ENCODE measurements at regions not wholly inside any gene's neighbourhood (a gene's known extent, or its start where the extent isn't known, plus 50 kb on each side); places are given as distances from the start of the nearest gene placed in this dataset.

- Mint-ChIP-seq H3K9me3 (ENCODE audit: unreplicated experiment) (no peaks in the 10 kb centered on the region), H3K27ac (ENCODE audit: unreplicated experiment) (no peak overlapping the region), H3K4me3 (ENCODE audit: unreplicated experiment) (no peak overlapping the region), H3K36me3 (ENCODE audit: insufficient read depth, unreplicated experiment) (no peaks in the 10 kb centered on the region), H3K27me3 (ENCODE audit: insufficient read depth, unreplicated experiment) (no peaks in the 10 kb centered on the region), H3K4me1 (ENCODE audit: low read depth, unreplicated experiment) (no peaks in the 10 kb centered on the region)
- intact Hi-C loops (cut with micrococcal nuclease; ENCODE audit: unreplicated experiment): no loop called here
- no peak for DNase-seq
- no peaks in the 10 kb centered on the region for H3K4me1 ChIP-seq
- no peaks in the 10 kb centered on the region for H3K9me3 ChIP-seq
- H3K4me3 ChIP-seq (ENCODE audit: low read depth, low read length): no peak overlapping the region
- POLR2A ChIA-PET: no interaction called here
- CTCF ChIA-PET: no interaction called here
- no peaks in the 10 kb centered on the region for H3K27me3 ChIP-seq (replicated peaks; ENCODE audit: control insufficient read depth, insufficient read depth, low read length)
- BruUV-seq (replicated peaks): no TSS peak
- no peaks in the 10 kb centered on the region for H3K36me3 ChIP-seq (ENCODE audit: control insufficient read depth, insufficient read depth, low read length)
- no peak for TF ChIP-seq CTCF (IDR thresholded peaks at IDR 0.05; ENCODE audit: insufficient read depth in 1 of 2, low read depth in 1 of 2, low read length in 1 of 2, severe bottlenecking in 1 of 2, unreplicated experiment in 1 of 2)
Observed at GRCh38 chrX:43500996-43501694, 155.0 kb upstream of the MAOA start.

GRCh38 chrX:43504394-43504793, 151.7 kb upstream of the MAOA start:
- Mint-ChIP-seq H3K27ac (ENCODE audit: unreplicated experiment) (no peak overlapping the region), H3K4me1 (ENCODE audit: low read depth, unreplicated experiment) (no peaks in the 10 kb centered on the region)
- no TSS peak for BruUV-seq (replicated peaks)

GRCh38 chrX:43505769-43506168, 150.3 kb upstream of the MAOA start:
- intact Hi-C loops (cut with micrococcal nuclease; ENCODE audit: unreplicated experiment): no loop called here
- DNase-seq: no peak
- TF ChIP-seq CTCF (IDR thresholded peaks at IDR 0.05; ENCODE audit: insufficient read depth in 1 of 2, low read depth in 1 of 2, low read length in 1 of 2, severe bottlenecking in 1 of 2, unreplicated experiment in 1 of 2): no peak
- no peaks in the 10 kb centered on the region for H3K9me3 Mint-ChIP-seq (ENCODE audit: unreplicated experiment)
- no peaks in the 10 kb centered on the region for H3K4me1 Mint-ChIP-seq (ENCODE audit: low read depth, unreplicated experiment)
- H3K36me3 Mint-ChIP-seq (ENCODE audit: insufficient read depth, unreplicated experiment): no peaks in the 10 kb centered on the region
- CTCF ChIA-PET: no interaction called here
- H3K27me3 Mint-ChIP-seq (ENCODE audit: insufficient read depth, unreplicated experiment): no peaks in the 10 kb centered on the region
- no peaks in the 10 kb centered on the region for H3K36me3 ChIP-seq (ENCODE audit: control insufficient read depth, insufficient read depth, low read length)
- no TSS peak for BruUV-seq (replicated peaks)
- H3K4me3 Mint-ChIP-seq (ENCODE audit: unreplicated experiment): no peak overlapping the region
- no peaks in the 10 kb centered on the region for H3K9me3 ChIP-seq
- H3K4me1 ChIP-seq: no peaks in the 10 kb centered on the region
- H3K27me3 ChIP-seq (replicated peaks; ENCODE audit: control insufficient read depth, insufficient read depth, low read length): no peaks in the 10 kb centered on the region
- POLR2A ChIA-PET: no interaction called here
- no peak overlapping the region for H3K27ac Mint-ChIP-seq (ENCODE audit: unreplicated experiment)
- H3K4me3 ChIP-seq (ENCODE audit: low read depth, low read length): no peak overlapping the region

More at GRCh38 chrX:43504394-43504793, 151.7 kb upstream of the MAOA start:
- Histone ChIP-seq H3K4me1 (no peaks in the 10 kb centered on the region), H3K4me3 (ENCODE audit: low read depth, low read length) (no peak overlapping the region), H3K36me3 (ENCODE audit: control insufficient read depth, insufficient read depth, low read length) (no peaks in the 10 kb centered on the region), H3K9me3 (no peaks in the 10 kb centered on the region), H3K27me3 (replicated peaks; ENCODE audit: control insufficient read depth, insufficient read depth, low read length) (no peaks in the 10 kb centered on the region)
- Mint-ChIP-seq H3K27me3 (ENCODE audit: insufficient read depth, unreplicated experiment) (no peaks in the 10 kb centered on the region), H3K36me3 (ENCODE audit: insufficient read depth, unreplicated experiment) (no peaks in the 10 kb centered on the region), H3K4me3 (ENCODE audit: unreplicated experiment) (no peak overlapping the region), H3K9me3 (ENCODE audit: unreplicated experiment) (no peaks in the 10 kb centered on the region)
- ChIA-PET CTCF (no interaction called here), POLR2A (no interaction called here)
- no peak for TF ChIP-seq CTCF (IDR thresholded peaks at IDR 0.05; ENCODE audit: insufficient read depth in 1 of 2, low read depth in 1 of 2, low read length in 1 of 2, severe bottlenecking in 1 of 2, unreplicated experiment in 1 of 2)
- intact Hi-C loops (cut with micrococcal nuclease; ENCODE audit: unreplicated experiment): no loop called here
- DNase-seq: no peak

Measured in Caco-2 (cell line).